Neuron (in vitro differentiated cells): ENCODE measurements at regions not wholly inside any gene's neighbourhood (a gene's known extent, or its start where the extent isn't known, plus 50 kb on each side); places are given as distances from the start of the nearest gene placed in this dataset.

Experiments used
- H2AFZ ChIP-seq: one replicate; pipeline ENCODE4 v1.6.1; 2013; ENCODE audit warnings: low read depth, mild to moderate bottlenecking, inconsistent platforms, low read length, moderate library complexity
- H3K27me3 ChIP-seq: one replicate; pipeline ENCODE4 v1.6.1; 2013; ENCODE audit warnings: low read length; ENCODE audit not compliant: insufficient read depth
- H3K36me3 ChIP-seq: one replicate; pipeline ENCODE4 v1.6.1; 2013; ENCODE audit warnings: low read length; ENCODE audit not compliant: insufficient read depth
- H3K4me1 ChIP-seq: one replicate; pipeline ENCODE4 v1.6.1; 2013; ENCODE audit warnings: low read length; ENCODE audit not compliant: insufficient read depth
- H3K4me3 ChIP-seq: 2 replicates; pipeline ENCODE4 v1.5.1; 2013; ENCODE audit warnings: mild to moderate bottlenecking, low read length, moderate library complexity
- H3K9me3 ChIP-seq: one replicate; pipeline ENCODE4 v1.6.1; 2013; ENCODE audit warnings: low read length

DNA sequence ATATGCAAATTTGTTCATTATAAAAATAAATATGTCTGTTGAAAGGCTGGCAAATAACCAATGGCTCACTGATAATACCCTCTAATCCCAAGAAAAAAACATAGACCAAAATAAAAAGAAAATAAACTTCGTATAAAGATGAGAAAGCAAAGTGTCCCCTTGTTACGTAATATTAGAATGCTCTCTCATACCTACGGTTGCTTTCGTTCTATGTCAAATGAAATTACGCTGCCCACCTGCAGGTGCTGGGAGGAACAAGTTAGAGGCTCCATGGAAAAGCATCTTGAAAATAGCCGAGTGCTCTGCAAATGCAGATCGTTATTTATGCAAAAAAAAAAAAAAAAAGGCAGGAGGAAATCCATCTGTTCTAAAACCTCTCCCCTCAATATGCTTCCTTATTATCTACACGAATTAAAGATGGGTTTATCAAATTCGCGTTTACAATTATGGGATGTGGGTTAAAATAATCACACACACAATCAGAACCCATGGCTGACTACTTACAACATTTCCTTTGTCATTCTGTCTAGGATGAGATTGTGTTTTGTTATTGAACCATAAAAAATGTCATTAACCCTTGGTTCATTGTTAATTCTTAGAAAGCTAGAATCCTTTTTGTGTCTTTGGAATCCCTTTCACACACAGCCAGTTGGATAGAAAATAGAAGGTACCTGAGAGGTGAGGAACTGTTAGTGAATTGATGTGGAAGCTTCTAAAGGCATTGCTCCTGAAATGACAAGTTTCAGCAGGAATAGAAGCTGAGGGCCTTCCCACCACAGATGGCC, 268.6 kb downstream of the SETD4 start:
- Histone ChIP-seq H3K27me3 (no peaks in the 10 kb centered on the region), H3K4me3 (no peak overlapping the region), H2AFZ (no peak overlapping the region), H3K9me3 (no peaks in the 10 kb centered on the region), H3K36me3 (no peaks in the 10 kb centered on the region), H3K4me1 (no peaks in the 10 kb centered on the region)

DNA sequence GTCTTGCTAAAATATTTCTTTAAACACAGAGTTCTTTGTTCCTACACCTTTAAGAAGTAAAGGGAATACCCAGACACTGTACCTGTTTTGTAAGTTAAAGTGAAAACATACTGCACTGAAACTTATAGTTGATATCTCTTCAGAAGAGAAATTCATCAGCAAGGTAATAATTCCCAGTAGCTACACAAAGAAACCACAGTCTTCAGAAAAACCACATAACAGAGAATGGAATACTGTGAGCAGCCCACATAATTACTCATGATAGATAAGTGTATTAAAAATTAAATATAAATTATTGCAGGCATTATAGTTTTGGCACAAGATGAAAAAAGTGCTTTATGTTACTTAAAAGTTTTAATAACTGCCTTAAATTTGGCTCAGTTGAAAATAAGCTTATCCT, 276.6 kb downstream of the SETD4 start:
- Histone ChIP-seq H3K27me3 (no peaks in the 10 kb centered on the region), H2AFZ (no peak overlapping the region), H3K36me3 (no peaks in the 10 kb centered on the region), H3K4me1 (no peaks in the 10 kb centered on the region), H3K4me3 (no peak overlapping the region), H3K9me3 (no peaks in the 10 kb centered on the region)

DNA sequence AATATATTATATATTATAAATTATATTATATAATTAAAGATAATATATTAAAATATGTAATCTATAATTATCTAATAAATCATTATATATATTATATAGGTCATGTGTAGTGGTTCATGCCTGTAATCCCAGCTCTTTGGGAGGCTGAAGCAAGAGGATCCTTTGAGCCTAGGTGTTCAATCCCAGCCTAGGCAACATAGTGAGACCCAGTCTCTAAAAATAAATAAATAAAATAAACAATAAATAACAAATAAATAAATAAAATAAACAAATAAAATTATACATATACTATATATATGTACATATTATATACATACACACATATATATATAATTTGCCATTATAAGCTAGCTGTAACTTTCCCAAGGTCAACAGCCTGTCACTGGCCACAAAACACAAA, 277.7 kb downstream of the SETD4 start:
- Histone ChIP-seq H3K4me3 (no peak overlapping the region), H3K27me3 (no peaks in the 10 kb centered on the region), H3K4me1 (no peaks in the 10 kb centered on the region), H3K36me3 (no peaks in the 10 kb centered on the region), H2AFZ (no peak overlapping the region), H3K9me3 (no peaks in the 10 kb centered on the region)

DNA sequence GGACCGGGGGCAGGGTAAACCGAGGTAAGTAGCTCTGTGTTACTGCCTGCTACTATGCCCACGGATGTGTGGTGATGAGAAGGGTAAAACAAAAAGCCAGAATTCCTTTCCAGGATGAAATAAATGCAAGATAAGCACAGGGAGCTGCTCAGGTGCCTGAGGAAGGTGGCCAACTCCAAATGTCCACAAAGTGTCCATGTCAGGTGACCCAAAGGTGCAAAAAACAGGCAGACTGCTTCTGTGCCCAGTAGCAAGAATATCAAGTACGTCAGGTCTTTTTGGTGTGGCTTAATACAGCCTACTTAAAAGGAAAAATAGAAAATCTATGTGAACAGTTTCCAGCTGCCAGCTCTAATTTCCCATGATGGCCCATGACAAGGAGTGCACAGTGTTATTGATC, 279.3 kb downstream of the SETD4 start:
- no peak overlapping the region for H2AFZ ChIP-seq
- H3K27me3 ChIP-seq: no peaks in the 10 kb centered on the region
- no peaks in the 10 kb centered on the region for H3K36me3 ChIP-seq
- no peaks in the 10 kb centered on the region for H3K9me3 ChIP-seq
- H3K4me1 ChIP-seq: no peaks in the 10 kb centered on the region
- H3K4me3 ChIP-seq: no peak overlapping the region

- Histone ChIP-seq H3K9me3 (no peaks in the 10 kb centered on the region), H3K36me3 (no peaks in the 10 kb centered on the region), H2AFZ (no peak overlapping the region), H3K4me1 (no peaks in the 10 kb centered on the region), H3K27me3 (no peaks in the 10 kb centered on the region), H3K4me3 (no peak overlapping the region)
These were observed 280.4 kb downstream of the SETD4 start for GRCh38 chr21:35779690-35780570.

DNA sequence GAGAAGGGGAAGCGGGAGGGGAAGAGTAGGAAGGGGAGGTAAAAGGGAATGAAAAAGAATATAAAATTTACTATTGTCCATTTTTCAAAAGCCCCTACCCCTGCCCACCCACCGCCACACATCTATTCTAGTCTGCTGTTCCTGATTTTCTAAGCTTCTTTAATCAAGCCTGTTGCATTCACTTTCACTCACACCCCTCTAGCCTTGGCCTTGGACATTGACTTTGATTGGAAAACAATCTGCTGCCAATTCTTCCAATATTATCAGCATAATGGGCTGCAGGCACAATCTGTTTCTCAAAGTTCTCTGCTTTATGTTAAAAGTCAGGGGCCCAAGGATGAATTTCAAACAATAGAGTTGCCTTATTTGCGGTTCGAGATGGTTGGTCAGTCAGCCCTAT, 281.2 kb downstream of the SETD4 start:
- no peaks in the 10 kb centered on the region for H3K9me3 ChIP-seq

GRCh38 chr21:35777081-35777480, 283.2 kb downstream of the SETD4 start:
- Histone ChIP-seq H3K36me3 (no peaks in the 10 kb centered on the region), H2AFZ (no peak overlapping the region), H3K4me3 (no peak overlapping the region), H3K4me1 (no peaks in the 10 kb centered on the region), H3K27me3 (no peaks in the 10 kb centered on the region), H3K9me3 (no peaks in the 10 kb centered on the region)

More for the DNA sequence above, 281.2 kb downstream of the SETD4 start:
- Histone ChIP-seq H3K36me3 (no peaks in the 10 kb centered on the region), H3K27me3 (no peaks in the 10 kb centered on the region), H3K4me1 (no peaks in the 10 kb centered on the region), H3K4me3 (no peak overlapping the region), H2AFZ (no peak overlapping the region)

- Histone ChIP-seq H3K4me1 (no peaks in the 10 kb centered on the region), H3K27me3 (no peaks in the 10 kb centered on the region), H3K9me3 (no peaks in the 10 kb centered on the region), H2AFZ (no peak overlapping the region), H3K36me3 (no peaks in the 10 kb centered on the region), H3K4me3 (no peak overlapping the region)
These were observed 284.4 kb downstream of the SETD4 start for GRCh38 chr21:35775778-35776544.

DNA sequence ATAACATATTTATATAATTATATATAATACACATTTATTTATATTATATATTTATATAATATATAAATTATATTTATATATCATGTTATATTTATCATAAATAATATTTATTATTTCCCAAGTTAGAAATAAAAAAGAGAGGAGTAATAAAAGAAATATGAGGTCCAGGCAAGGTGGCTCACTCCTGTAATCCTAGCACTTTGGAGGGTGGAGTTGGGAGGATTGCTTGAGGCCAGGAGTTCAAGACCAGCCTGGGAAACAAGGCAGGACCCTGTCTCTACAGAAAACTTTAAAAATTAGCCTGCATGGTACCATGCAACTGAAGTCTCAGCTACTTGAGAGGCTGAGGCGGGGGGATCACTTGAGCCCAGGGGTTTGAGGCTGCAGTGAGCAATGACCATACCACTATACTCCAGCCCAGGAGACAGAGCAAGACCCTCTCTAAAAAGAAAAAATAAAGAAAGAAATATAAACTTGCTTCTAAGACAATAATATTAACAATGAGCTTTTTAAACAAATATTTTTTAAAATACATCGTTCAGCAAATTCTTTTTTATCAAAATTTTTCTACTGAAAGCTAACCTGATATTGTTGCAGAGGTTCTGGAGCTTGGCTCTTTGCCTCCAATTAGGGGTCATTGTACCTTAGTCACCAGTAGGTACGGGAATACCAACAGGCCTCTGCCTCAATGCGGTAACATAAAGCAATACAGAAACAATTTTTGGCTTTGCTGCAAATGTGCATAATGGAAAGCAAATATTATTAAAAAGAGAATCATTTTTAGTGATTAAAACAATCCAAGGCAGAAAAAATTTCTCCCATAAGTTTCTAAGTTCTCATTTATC, 290.0 kb downstream of the SETD4 start:
- Histone ChIP-seq H3K4me3 (no peak overlapping the region), H3K9me3 (no peaks in the 10 kb centered on the region)

GRCh38 chr21:35768187-35768586, 292.1 kb downstream of the SETD4 start:
- H3K27me3 ChIP-seq: no peaks in the 10 kb centered on the region
- no peaks in the 10 kb centered on the region for H3K4me1 ChIP-seq
- H3K9me3 ChIP-seq: no peaks in the 10 kb centered on the region
- no peak overlapping the region for H3K4me3 ChIP-seq
- no peaks in the 10 kb centered on the region for H3K36me3 ChIP-seq
- no peak overlapping the region for H2AFZ ChIP-seq

More for the DNA sequence above, 290.0 kb downstream of the SETD4 start:
- no peaks in the 10 kb centered on the region for H3K4me1 ChIP-seq
- H3K36me3 ChIP-seq: no peaks in the 10 kb centered on the region
- H2AFZ ChIP-seq: no peak overlapping the region
- H3K27me3 ChIP-seq: no peaks in the 10 kb centered on the region

DNA sequence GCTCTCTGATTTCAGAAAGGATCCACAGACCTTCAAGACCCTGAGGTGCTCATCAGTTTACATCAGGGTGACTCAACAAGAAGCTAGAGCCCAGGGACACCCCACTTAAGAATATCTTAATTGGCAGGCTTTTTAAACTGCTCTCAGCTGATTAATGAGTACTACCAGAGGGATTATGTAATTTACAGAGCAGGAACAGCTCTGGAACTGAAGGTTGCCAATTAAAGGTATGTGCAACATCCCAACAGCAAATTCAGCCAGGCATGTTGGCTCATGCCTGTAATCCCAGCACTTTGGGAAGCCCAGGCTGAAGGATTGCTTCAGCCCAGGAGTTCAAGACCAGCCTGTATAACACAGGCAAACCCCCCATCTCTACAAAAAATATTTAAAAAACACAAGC, 295.7 kb downstream of the SETD4 start:
- H3K4me3 ChIP-seq: no peak overlapping the region
- no peaks in the 10 kb centered on the region for H3K27me3 ChIP-seq
- no peaks in the 10 kb centered on the region for H3K36me3 ChIP-seq
- no peaks in the 10 kb centered on the region for H3K9me3 ChIP-seq
- H2AFZ ChIP-seq: no peak overlapping the region
- H3K4me1 ChIP-seq: no peaks in the 10 kb centered on the region

GRCh38 chr21:35764077-35764476, 296.2 kb downstream of the SETD4 start:
- H2AFZ ChIP-seq: no peak overlapping the region
- no peak overlapping the region for H3K4me3 ChIP-seq
- no peaks in the 10 kb centered on the region for H3K9me3 ChIP-seq
- H3K36me3 ChIP-seq: no peaks in the 10 kb centered on the region
- no peaks in the 10 kb centered on the region for H3K27me3 ChIP-seq
- no peaks in the 10 kb centered on the region for H3K4me1 ChIP-seq
